ENCODE measurements at regions not wholly inside any gene's neighbourhood (a gene's known extent, or its start where the extent isn't known, plus 50 kb on each side); places are given as distances from the start of the nearest gene placed in this dataset.

GRCh38 chr3:71847794-71848193 lies 62.8 kb upstream of the PROK2 start:
- TF ChIP-seq CTCF (IDR thresholded peaks at IDR 0.05) = no peak
- TF ChIP-seq EZH2phosphoT487 (IDR thresholded peaks at IDR 0.05) = no peak
